NOMO-1 (cell line): ENCODE measurements at regions not wholly inside any gene's neighbourhood (a gene's known extent, or its start where the extent isn't known, plus 50 kb on each side); places are given as distances from the start of the nearest gene placed in this dataset.

Experiments
- DNase-seq, 2 experiments: peaks; one replicate each; lab custom pipeline; 2025; ENCODE audit not compliant: unreplicated experiment in 2 of 2; lab: John Stamatoyannopoulos, UW

DNA sequence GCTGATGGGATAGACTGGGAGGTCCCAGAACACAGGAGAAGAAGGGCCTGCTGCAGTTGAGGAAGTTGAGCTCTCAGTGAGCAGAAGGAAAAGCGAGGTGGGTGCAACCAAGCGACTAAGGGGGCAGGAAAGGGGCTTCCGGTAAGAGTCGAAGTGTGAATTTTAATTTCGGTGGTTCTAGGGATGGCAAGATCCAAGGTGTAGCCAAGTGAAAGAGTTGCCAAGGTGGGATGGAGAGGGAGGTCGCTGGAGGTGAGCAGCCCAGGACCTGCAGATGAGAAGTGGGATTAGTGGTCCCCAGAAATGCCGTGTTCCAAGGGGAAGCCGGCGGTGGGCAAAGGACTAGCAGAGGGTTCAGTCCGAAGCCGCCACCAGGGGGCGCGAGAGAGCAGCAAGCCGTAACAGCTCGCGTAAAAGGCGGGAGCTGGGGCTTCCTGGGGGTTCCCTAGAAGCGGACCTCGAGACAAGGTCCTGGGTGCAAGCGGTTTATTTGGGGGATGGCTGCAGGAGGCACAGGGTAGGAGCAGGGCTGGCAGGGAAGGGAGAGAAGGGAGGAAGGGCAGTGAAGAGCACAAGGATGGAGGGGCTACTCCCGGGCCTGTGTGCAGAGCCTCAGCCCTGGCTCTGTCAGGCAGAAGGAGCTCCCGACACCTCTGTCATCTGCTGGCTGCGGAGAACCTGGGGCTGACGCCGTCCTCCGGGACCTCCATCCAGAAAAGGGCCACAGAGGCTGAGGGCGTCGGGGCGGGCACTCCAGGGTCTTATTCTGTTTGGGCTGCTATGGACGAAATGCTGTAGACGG is 103.6 kb downstream of the PAX1 start:
- no peak for DNase-seq

DNA sequence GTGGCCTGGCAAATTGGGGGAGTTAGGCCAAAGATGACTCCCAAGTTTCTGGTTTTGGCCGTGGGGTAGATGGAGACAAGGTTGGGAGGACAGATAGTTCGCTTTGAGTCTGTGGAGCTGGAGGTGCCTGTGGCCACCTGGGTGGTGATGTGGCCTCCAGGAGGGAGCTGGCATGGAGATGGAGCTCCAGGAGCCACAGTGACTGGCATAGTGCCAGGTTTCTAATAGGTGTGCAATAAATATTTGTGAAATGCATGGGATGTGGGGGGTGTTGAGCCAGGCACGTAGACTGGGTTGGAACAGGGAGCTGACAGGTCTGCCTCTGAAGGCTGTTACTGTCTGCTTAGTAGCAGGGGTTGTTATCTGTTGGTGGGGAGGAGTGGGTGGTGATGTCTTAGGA is 102.7 kb downstream of the PAX1 start:
- DNase-seq: no peak

DNA sequence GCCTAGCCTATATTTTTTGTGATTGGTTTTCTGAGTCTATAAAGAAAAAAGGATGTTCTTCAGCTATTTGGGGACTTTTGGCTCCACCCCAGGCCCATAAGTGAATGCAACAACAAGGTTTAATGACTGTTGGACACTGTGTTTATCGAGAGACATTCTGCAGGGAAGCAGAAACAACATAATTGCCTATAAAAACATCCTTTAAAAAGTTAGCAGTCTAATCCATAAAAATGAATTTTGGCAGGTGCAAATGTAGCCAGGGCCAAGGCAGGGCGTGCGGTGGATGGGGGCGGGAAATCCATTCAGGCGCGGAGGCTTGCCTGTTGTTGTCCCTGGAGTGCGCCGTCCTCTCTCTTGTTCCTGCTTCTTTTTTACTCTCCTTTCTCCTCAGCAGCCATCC is 99.3 kb downstream of the PAX1 start:
- DNase-seq: no peak

DNA sequence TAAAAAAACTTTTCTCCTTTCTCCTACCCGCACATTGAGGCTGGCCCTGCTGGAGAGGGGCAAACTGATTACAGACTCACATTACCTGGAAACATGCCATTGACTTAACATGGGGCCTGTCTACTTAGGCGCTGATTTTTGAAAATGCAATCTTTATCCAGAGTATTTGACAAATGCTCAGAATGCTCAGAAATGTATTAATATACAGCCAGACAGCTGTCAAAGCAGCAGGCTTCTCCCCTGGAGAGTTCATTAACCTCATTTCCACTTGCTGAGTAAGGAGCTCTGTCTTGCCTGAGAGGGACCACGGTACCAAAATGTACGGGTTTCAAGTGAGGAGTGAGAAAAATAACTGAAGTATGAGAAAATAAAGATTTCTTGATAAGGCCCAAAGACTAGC is 95.7 kb downstream of the PAX1 start:
- DNase-seq: no peak

DNA sequence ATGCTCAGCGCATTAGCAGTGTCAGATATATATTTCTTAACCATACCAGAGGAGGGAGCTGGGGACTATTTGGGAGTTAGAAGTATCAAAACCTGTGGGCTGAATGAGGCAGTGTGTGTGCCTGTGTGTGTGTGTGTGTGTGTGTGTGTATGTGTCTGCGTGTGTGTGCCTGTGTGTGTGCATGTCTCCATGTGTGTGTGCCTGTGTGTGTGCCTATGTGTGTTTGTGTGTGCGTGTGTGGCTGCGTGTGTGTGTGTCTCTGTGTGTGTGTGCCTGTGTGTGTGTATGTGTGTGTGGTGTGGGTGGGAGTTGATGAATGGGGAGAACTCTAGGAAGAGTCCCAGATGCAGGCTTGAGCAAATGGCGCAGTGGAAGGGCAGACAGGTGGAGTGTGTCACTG is 92.9 kb downstream of the PAX1 start:
- DNase-seq: no peak

DNA sequence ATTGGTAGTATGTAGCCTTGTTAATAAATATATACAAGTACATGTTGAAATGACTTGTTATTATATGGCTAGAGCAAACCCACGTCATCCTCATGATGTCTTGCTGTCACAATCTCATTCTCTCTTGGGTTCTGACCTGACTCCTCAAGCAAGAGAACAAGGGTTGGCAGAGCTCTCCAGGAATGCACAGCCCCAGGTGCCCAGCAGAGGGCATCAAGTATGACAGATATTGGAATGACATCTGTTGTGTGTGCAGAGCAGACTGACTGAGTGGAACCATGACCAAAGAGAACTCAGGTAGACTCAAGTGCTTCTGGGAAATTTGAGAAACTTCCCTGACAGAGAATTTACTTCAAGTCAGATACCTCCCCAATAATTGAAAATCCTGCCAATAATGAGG is 90.6 kb downstream of the PAX1 start:
- DNase-seq: no peak

- DNase-seq: no peak
Measured at GRCh38 chr20:21788082-21788481, 82.6 kb downstream of the PAX1 start.

DNA sequence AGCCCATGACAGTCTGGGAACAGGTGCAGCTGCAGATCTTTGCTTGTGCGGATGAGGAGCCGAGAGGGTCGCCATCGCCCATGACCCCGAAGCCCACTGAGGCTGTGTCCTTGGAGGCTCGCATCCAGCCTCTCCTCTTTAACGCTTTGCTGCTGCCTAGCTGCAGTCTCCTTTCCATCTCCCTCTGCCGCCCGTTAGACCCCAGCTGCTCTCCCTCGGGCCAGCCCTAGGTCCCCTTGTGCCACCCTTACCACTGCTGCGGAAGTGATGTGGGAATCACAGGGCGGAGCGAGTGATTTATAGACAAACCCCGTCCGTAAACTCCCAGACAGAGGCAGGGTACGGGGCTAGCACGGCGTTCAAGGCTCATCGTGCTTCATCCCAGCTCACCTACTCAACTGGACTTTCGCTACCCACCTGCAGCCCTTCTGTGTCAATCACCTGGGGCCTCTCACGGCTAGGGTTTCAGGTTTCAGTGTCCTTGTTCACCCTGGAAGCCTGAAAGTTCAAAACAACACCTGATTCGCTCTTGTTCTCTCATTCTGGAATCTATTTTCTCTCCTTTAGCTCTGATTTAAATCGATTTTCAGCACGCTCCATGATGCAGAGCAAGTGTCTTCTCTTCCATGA is 76.1 kb downstream of the PAX1 start:
- no peak for DNase-seq

- no peak for DNase-seq
Measured at GRCh38 chr20:21780528-21780927, 75.1 kb downstream of the PAX1 start.
